Esophagus muscularis mucosa (tissue), 4 donors: ENCODE measurements at regions not wholly inside any gene's neighbourhood (a gene's known extent, or its start where the extent isn't known, plus 50 kb on each side); places are given as distances from the start of the nearest gene placed in this dataset.
A peak's percentile ranks its signal among the peaks of the same experiment; 100 is the strongest.

ENCODE experiments used
- DNase-seq: peaks from one replicate; pipeline ENCODE4 v3.0.0-alpha.2; 2017; ENCODE audit errors: extremely low spot score
- H3K27ac ChIP-seq, 4 donors: fragments of 200-600 bp; sonication (generic); replicated peaks in 1 of 4; 1 replicate in 3 of 4; 2 replicates in 1 of 4; pipeline ENCODE4 v1.5.1; 2016 to 2019; ENCODE audit warnings: mild to moderate bottlenecking in 1 of 4
- H3K27me3 ChIP-seq, 4 donors: fragments of 200-600 bp; sonication (generic); one replicate each; pipeline versions ENCODE4 v1.5.1 to v1.6.0; 2016 to 2019
- H3K36me3 ChIP-seq, 4 donors: fragments of 200-600 bp; sonication (generic); one replicate each; pipeline ENCODE4 v1.5.1; 2016 to 2019
- H3K4me1 ChIP-seq, 4 donors: fragments of 200-600 bp; sonication (generic); one replicate each; pipeline ENCODE4 v1.5.1; 2016 to 2019
- H3K4me3 ChIP-seq, 4 donors: fragments of 200-600 bp; sonication (generic); 1 replicate in 2 of 4; 2 replicates in 2 of 4; pipeline ENCODE4 v1.5.1; 2016 to 2019; ENCODE audit warnings: mild to moderate bottlenecking in 4 of 4, moderate library complexity in 1 of 4
- H3K9me3 ChIP-seq, 4 donors: fragments of 200-600 bp; sonication (generic); 1 replicate in 3 of 4; 2 replicates in 1 of 4; pipeline ENCODE4 v1.5.1; 2016 to 2019
- EP300 ChIP-seq: sonication (generic); formaldehyde crosslinking; IDR thresholded peaks from one replicate; pipeline ENCODE4 v1.6.1; 2017; ENCODE audit warnings: antibody characterized with exemption
- POLR2A ChIP-seq: fragments of 450-650 bp; IDR thresholded peaks from one replicate; pipeline ENCODE4 v1.6.1; 2017; ENCODE audit warnings: antibody characterized with exemption, moderate library complexity, mild to moderate bottlenecking, low read depth
- POLR2AphosphoS5 ChIP-seq, 2 donors: sonication (generic); formaldehyde crosslinking; IDR thresholded peaks; one replicate each; pipeline ENCODE4 v1.6.1; 2017; ENCODE audit warnings: antibody characterized with exemption in 2 of 2
- WGBS: methylation state at CpG from one replicate; pipeline ENCODE4 v1.1.5; 2018; 5-methylcytosine and 5-hydroxymethylcytosine counted together
- intact Hi-C: fragments of 100-400 bp; cut with DNase I; formaldehyde crosslinking; loops from one replicate; pipeline ENCODE4 v1.15.1; 2023
- TF ChIP-seq, protein P1 (sequence below), 3 experiments: fragments of 200-600 bp in 2 of 3; fragments of 450-650 bp in 1 of 3; sonication (generic) in 2 of 3; IDR thresholded peaks; one replicate each; pipeline ENCODE4 v1.5.1; 2017 to 2019; ENCODE audit warnings: antibody characterized with exemption in 3 of 3, mild to moderate bottlenecking in 2 of 3, moderate library complexity in 1 of 3

DNA sequence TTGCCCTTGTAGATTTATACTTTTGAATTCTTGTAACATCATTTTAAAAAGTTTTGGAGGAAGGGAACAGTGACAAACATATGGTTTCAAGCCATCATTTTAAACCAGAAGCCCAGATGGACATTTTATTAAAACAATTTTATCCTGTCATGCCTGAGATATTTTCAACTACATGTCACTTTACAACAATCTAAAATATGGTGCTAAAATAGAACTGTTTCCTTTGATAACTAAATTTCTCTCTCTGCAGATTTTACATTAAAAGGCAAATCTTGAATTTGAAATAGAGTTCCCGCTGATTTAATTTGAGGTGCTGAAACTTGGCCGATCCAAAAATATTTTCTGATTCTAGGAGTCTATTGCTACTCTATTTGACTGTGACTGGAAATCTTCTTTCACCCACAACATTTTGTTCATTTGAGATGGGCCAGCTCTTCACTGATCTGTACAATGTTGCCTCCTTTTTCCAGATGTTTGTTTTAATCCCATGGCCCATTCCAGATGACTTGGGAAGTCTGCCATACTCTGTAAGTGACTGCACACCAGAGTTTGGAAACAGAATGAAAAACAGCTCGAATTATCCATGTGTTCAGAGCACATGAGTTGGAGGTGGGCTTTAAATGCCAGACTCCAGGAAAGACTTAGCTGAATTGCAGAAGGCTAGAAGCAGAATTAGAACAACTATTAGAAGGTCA is 402.5 kb downstream of the TMEM135 start:
- H3K27ac ChIP-seq: no peak overlapping the region
- no peak overlapping the region for H3K4me3 ChIP-seq
- no peaks in the 10 kb centered on the region for H3K4me1 ChIP-seq
- H3K27me3 ChIP-seq: no peaks in the 10 kb centered on the region
- 74% methylated on average over 3 of the region's 3 CpGs for WGBS
- no peaks in the 10 kb centered on the region for H3K9me3 ChIP-seq
- DNase-seq: no peak
- intact Hi-C loops: no loop called here
- H3K36me3 ChIP-seq: no peaks in the 10 kb centered on the region
- TF ChIP-seq POLR2A (no peak), POLR2AphosphoS5 (IDR thresholded peaks at IDR 0.05) (no peak), EP300 (no peak)
- TF ChIP-seq, protein P1, sequence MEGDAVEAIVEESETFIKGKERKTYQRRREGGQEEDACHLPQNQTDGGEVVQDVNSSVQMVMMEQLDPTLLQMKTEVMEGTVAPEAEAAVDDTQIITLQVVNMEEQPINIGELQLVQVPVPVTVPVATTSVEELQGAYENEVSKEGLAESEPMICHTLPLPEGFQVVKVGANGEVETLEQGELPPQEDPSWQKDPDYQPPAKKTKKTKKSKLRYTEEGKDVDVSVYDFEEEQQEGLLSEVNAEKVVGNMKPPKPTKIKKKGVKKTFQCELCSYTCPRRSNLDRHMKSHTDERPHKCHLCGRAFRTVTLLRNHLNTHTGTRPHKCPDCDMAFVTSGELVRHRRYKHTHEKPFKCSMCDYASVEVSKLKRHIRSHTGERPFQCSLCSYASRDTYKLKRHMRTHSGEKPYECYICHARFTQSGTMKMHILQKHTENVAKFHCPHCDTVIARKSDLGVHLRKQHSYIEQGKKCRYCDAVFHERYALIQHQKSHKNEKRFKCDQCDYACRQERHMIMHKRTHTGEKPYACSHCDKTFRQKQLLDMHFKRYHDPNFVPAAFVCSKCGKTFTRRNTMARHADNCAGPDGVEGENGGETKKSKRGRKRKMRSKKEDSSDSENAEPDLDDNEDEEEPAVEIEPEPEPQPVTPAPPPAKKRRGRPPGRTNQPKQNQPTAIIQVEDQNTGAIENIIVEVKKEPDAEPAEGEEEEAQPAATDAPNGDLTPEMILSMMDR (IDR thresholded peaks at IDR 0.05): no peak

DNA sequence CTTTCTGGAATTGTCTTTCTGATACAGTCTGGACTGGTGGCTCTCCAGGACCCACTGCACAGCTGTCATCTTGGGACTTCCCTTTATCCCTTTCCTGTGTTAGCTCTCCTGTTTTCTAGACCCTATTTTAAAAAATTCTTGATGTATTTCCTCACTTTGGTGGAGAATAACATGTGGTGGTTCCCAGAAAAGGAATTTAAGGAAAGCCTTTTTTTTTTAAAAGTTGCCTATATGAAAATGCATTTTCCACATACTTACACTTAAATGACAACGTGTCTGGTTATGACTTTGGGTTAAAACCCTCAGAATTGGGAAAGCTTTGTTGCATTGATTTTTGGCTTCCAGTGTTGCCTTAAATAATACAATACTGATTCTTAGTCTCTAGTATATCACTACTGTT is 400.7 kb downstream of the TMEM135 start:
- H3K27ac ChIP-seq: no peak overlapping the region
- TF ChIP-seq POLR2AphosphoS5 (IDR thresholded peaks at IDR 0.05): no peak
- TF ChIP-seq, protein P1 (IDR thresholded peaks at IDR 0.05): no peak
- TF ChIP-seq POLR2A: no peak
- H3K9me3 ChIP-seq: no peaks in the 10 kb centered on the region
- H3K4me1 ChIP-seq: no peaks in the 10 kb centered on the region
- no peaks in the 10 kb centered on the region for H3K36me3 ChIP-seq
- intact Hi-C loops: no loop called here
- DNase-seq: no peak
- WGBS: 91% methylated on average over 1 of the region's 1 CpG
- no peaks in the 10 kb centered on the region for H3K27me3 ChIP-seq
- H3K4me3 ChIP-seq: no peak overlapping the region

DNA sequence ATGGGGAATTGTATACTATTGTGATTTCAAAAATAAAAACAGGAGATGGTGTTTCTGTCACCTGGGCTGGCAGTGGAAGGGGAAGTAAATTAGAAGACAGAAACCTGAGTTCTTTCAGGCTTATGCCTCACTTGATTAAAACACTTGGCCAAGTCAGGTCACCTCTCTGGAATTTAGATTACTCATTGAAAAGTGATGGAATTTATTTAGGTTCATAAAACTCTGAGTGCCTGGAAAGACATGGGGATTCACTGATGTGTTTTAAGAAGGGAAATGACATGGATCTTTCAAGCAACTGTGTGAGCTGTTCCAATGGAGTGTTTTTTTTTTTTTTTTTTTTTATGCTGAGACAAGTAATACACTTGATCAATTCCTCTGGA is 400.1 kb downstream of the TMEM135 start:
- Histone ChIP-seq H3K4me1 (no peaks in the 10 kb centered on the region), H3K36me3 (no peaks in the 10 kb centered on the region), H3K9me3 (no peaks in the 10 kb centered on the region), H3K4me3 (no peak overlapping the region), H3K27me3 (no peaks in the 10 kb centered on the region), H3K27ac (no peak overlapping the region)
- no peak for TF ChIP-seq EP300
- TF ChIP-seq, protein P1 (IDR thresholded peaks at IDR 0.05): no peak
- no peak for TF ChIP-seq POLR2AphosphoS5 (IDR thresholded peaks at IDR 0.05)
- TF ChIP-seq POLR2A: no peak
- intact Hi-C loops: no loop called here
- no peak for DNase-seq

DNA sequence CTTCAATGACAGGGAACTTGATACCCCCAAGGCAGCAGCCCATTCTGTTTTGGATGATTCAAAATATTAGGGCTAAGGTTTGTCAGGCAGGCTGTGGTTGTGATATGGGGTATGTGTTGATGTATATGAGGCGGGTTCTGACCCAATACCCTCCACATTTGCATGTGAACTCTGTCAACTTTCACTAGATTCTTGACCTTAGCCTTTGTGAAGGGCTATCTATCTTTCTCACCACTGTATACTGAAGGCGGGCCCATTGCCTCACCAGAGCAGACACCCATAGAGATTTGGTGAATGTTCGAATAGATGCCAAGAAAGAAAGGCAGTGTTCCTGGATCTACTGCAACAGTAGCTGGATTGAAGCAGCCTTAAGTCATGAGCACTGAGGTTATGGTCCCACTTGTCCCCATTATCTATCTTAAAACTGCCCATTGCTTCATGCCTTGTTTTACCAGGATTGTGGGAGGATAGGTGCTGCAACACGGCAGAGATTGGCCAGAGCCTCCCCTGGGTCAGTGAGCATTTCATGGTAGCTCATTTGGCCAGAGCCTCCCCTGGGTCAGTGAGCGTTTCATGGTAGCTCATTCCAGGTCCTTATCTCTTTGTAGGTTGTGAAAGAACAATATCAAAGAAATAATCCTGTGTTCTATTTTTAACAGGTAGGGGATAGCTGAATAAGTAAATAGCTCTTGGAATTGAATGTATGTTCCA is 399.6 kb downstream of the TMEM135 start:
- TF ChIP-seq, protein P1 (IDR thresholded peaks at IDR 0.05): no peak
- TF ChIP-seq POLR2AphosphoS5 (IDR thresholded peaks at IDR 0.05) (no peak), POLR2A (no peak), EP300 (no peak)
- no peaks in the 10 kb centered on the region for H3K36me3 ChIP-seq
- no peak overlapping the region for H3K27ac ChIP-seq
- H3K4me3 ChIP-seq: no peak overlapping the region
- no peaks in the 10 kb centered on the region for H3K4me1 ChIP-seq
- intact Hi-C loops: no loop called here
- DNase-seq: peak; percentile 75
- no peaks in the 10 kb centered on the region for H3K27me3 ChIP-seq
- H3K9me3 ChIP-seq: no peaks in the 10 kb centered on the region
- WGBS: 97% methylated on average over 5 of the region's 5 CpGs
